Tibial nerve (tissue), 4 donors: ENCODE measurements at regions not wholly inside any gene's neighbourhood (a gene's known extent, or its start where the extent isn't known, plus 50 kb on each side); places are given as distances from the start of the nearest gene placed in this dataset.
"Not testable (repeated sequence)": the region's sequence is repeated elsewhere in the genome, so short reads cannot be mapped to it uniquely, and the experiment has no call there.

Source experiments
- DNase-seq, 2 donors: peaks; one replicate each; pipeline ENCODE4 v3.0.0-alpha.2; 2019; ENCODE audit warnings: low spot score in 2 of 2
- H3K27ac ChIP-seq, 4 donors: fragments of 200-600 bp; sonication (generic) in 3 of 4; one replicate each; pipeline ENCODE4 v1.5.1; 2017 to 2019; ENCODE audit warnings: mild to moderate bottlenecking in 1 of 4
- H3K27me3 ChIP-seq, 2 donors: fragments of 200-600 bp; sonication (generic) in 1 of 2; one replicate each; pipeline versions ENCODE4 v1.5.1 to v1.6.0; 2017 to 2019
- H3K36me3 ChIP-seq, 3 donors: fragments of 200-600 bp; sonication (generic); one replicate each; pipeline ENCODE4 v1.5.1; 2018 to 2019
- H3K4me1 ChIP-seq, 4 donors: fragments of 200-600 bp; sonication (generic) in 3 of 4; one replicate each; pipeline ENCODE4 v1.5.1; 2017 to 2019
- H3K4me3 ChIP-seq, 4 donors: fragments of 200-600 bp; sonication (generic) in 3 of 4; one replicate each; pipeline ENCODE4 v1.5.1; 2017 to 2019; ENCODE audit warnings: mild to moderate bottlenecking in 1 of 4, moderate library complexity in 1 of 4
- H3K9me3 ChIP-seq, 4 donors: fragments of 200-600 bp; sonication (generic) in 3 of 4; one replicate each; pipeline ENCODE4 v1.5.1; 2017 to 2019
- CTCF ChIP-seq, 5 experiments: fragments of 200-600 bp in 3 of 5; fragments of 450-650 bp in 2 of 5; sonication (generic) in 3 of 5; IDR thresholded peaks; one replicate each; pipeline ENCODE4 v1.5.1; 2016 to 2019; ENCODE audit warnings: antibody characterized with exemption in 5 of 5, mild to moderate bottlenecking in 3 of 5, moderate library complexity in 2 of 5
- EP300 ChIP-seq, 2 donors: sonication (generic); formaldehyde crosslinking; IDR thresholded peaks; one replicate each; pipeline ENCODE4 v1.6.1; 2017; ENCODE audit warnings: antibody characterized with exemption in 2 of 2, mild to moderate bottlenecking in 1 of 2
- POLR2A ChIP-seq, 2 donors: fragments of 450-650 bp; IDR thresholded peaks; one replicate each; pipeline ENCODE4 v1.6.1; 2017; ENCODE audit warnings: antibody characterized with exemption in 2 of 2, mild to moderate bottlenecking in 2 of 2, moderate library complexity in 2 of 2
- WGBS, 2 donors: methylation state at CpG; one replicate each; pipeline ENCODE4 v1.1.5; 2018; 5-methylcytosine and 5-hydroxymethylcytosine counted together

- peaks cover 0 to 6% (median 0%) of the 10 kb centered on the region in 4 donors for H3K9me3 ChIP-seq
- WGBS, 2 donors: 90% methylated on average over 16 of the region's 16 CpGs
- H3K4me3 ChIP-seq: no peak overlapping the region
- no peak for TF ChIP-seq CTCF (IDR thresholded peaks at IDR 0.05)
- no peak for TF ChIP-seq EP300 (IDR thresholded peaks at IDR 0.05)
- TF ChIP-seq POLR2A (IDR thresholded peaks at IDR 0.05): no peak
- DNase-seq: no peak
- H3K36me3 ChIP-seq: no peaks in the 10 kb centered on the region
- H3K27ac ChIP-seq: no peak overlapping the region
- H3K27me3 ChIP-seq: no peaks in the 10 kb centered on the region
- H3K4me1 ChIP-seq: no peaks in the 10 kb centered on the region
Measured at GRCh38 chr10:4151466-4151865, 366.5 kb upstream of the KLF6 start.

- WGBS, 2 donors: 96 to 100% methylated on average over 4 of the region's 4 CpGs
- Histone ChIP-seq H3K9me3 (peaks cover 0 to 6% (median 0%) of the 10 kb centered on the region in 4 donors), H3K36me3 (no peaks in the 10 kb centered on the region), H3K27ac (no peak overlapping the region), H3K27me3 (no peaks in the 10 kb centered on the region), H3K4me1 (no peaks in the 10 kb centered on the region), H3K4me3 (no peak overlapping the region)
- TF ChIP-seq EP300 (IDR thresholded peaks at IDR 0.05) (no peak), CTCF (IDR thresholded peaks at IDR 0.05) (no peak), POLR2A (IDR thresholded peaks at IDR 0.05) (no peak)
- no peak for DNase-seq
Measured at GRCh38 chr10:4150676-4151075, 365.7 kb upstream of the KLF6 start.

DNA sequence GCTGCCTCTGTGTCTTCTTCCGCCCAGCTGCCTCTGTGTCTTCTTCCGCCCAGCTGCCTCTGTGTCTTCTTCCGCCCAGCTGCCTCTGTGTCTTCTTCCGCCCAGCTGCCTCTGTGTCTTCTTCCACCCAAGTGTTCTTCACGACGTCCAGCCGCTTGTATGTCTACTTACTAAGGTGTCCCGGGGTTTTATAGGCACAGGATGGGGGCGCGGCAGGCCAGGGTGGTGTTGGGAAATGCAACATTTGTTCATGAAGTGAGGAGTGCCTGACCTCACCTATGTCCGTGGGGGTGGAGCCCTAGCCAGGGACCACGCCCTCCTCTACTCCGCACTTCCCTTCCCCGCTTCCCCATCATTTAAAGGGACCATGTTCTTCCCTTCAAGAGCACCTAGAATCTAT is 364.5 kb upstream of the KLF6 start:
- not testable (repeated sequence) for H3K27me3 ChIP-seq, H3K36me3 ChIP-seq, H3K4me1 ChIP-seq, H3K4me3 ChIP-seq, H3K9me3 ChIP-seq, DNase-seq, H3K27ac ChIP-seq
- WGBS, 2 donors: 94% methylated on average over 14 of the region's 14 CpGs

DNA sequence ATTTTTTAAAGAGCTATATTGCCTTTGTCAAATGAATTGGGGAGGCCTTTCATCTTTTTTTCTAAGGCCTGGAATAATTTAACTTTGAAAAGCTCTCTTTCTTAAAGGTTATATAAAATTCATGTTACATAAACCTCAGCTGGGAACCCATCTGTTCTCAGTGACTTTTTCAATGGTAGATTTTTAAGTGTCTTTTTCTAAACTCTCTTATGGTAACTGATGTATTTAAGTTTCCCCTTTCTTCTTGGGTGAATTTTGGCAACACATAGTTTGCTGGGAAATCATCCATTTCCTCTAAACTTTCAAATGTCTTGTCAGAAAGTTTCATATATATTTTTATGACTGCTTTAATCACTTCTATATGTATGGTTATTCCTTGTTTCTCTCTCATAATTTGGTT is 362.2 kb upstream of the KLF6 start:
- DNase-seq: no peak
- no peak for TF ChIP-seq POLR2A (IDR thresholded peaks at IDR 0.05)
- no peak for TF ChIP-seq EP300 (IDR thresholded peaks at IDR 0.05)
- no peak for TF ChIP-seq CTCF (IDR thresholded peaks at IDR 0.05)

GRCh38 chr10:4144817-4145216 is 359.8 kb upstream of the KLF6 start:
- no peak for DNase-seq
- 71 to 74% methylated on average over 6 of the region's 6 CpGs for WGBS, 2 donors
- Histone ChIP-seq H3K27ac (no peak overlapping the region), H3K9me3 (peaks cover 0 to 23% (median 2%) of the 10 kb centered on the region in 4 donors), H3K4me1 (no peaks in the 10 kb centered on the region), H3K4me3 (no peak overlapping the region), H3K27me3 (no peaks in the 10 kb centered on the region), H3K36me3 (no peaks in the 10 kb centered on the region)
- TF ChIP-seq CTCF (IDR thresholded peaks at IDR 0.05): no peak
- no peak for TF ChIP-seq EP300 (IDR thresholded peaks at IDR 0.05)

More for the DNA sequence above, 362.2 kb upstream of the KLF6 start:
- peaks cover 0 to 6% (median 0%) of the 10 kb centered on the region in 4 donors for H3K9me3 ChIP-seq
- no peak overlapping the region for H3K27ac ChIP-seq
- no peak overlapping the region for H3K4me3 ChIP-seq
- H3K4me1 ChIP-seq: no peaks in the 10 kb centered on the region
- no peaks in the 10 kb centered on the region for H3K36me3 ChIP-seq
- H3K27me3 ChIP-seq: no peaks in the 10 kb centered on the region

GRCh38 chr10:4141471-4141870 is 356.5 kb upstream of the KLF6 start:
- DNase-seq: no peak
- 88 to 93% methylated on average over 4 of the region's 4 CpGs for WGBS, 2 donors
- H3K27me3 ChIP-seq: no peaks in the 10 kb centered on the region
- no peaks in the 10 kb centered on the region for H3K36me3 ChIP-seq
- no peak for TF ChIP-seq POLR2A (IDR thresholded peaks at IDR 0.05)
- TF ChIP-seq CTCF (IDR thresholded peaks at IDR 0.05): no peak
- H3K27ac ChIP-seq: no peak overlapping the region
- H3K4me3 ChIP-seq: no peak overlapping the region
- no peaks in the 10 kb centered on the region for H3K4me1 ChIP-seq
- peaks cover 0 to 23% (median 3%) of the 10 kb centered on the region in 4 donors for H3K9me3 ChIP-seq
